Common myeloid progenitor, CD34-positive (primary cell): ENCODE measurements at regions not wholly inside any gene's neighbourhood (a gene's known extent, or its start where the extent isn't known, plus 50 kb on each side); places are given as distances from the start of the nearest gene placed in this dataset.
"Not testable (repeated sequence)": the region's sequence is repeated elsewhere in the genome, so short reads cannot be mapped to it uniquely, and the experiment has no call there.

ENCODE experiments used
- CTCF ChIA-PET: fragments of 350-600 bp; sonication (Branson Sonifier 250); formaldehyde crosslinking; loops from one replicate; lab custom pipeline; 2021; ENCODE audit warnings: antibody characterized with exemption; lab: Charles Lee
- POLR2A ChIA-PET: fragments of 350-600 bp; sonication (Branson Sonifier 250); formaldehyde crosslinking; loops from one replicate; lab custom pipeline; 2021; ENCODE audit warnings: antibody characterized with exemption; lab: Charles Lee
- DNase-seq, 3 donors: peaks; one replicate each; pipeline versions ENCODE4 v3.0.0 to v3.0.0-alpha.2; 2013
- H3K27ac ChIP-seq, 2 experiments: 1 replicate in 1 of 2; 2 replicates in 1 of 2; pipeline ENCODE4 v1.7.0; 2013; ENCODE audit warnings: inconsistent platforms in 2 of 2, low read length in 2 of 2, mild to moderate bottlenecking in 2 of 2, low read depth in 1 of 2, moderate library complexity in 1 of 2; ENCODE audit not compliant: severe bottlenecking in 2 of 2, insufficient read depth in 1 of 2, poor library complexity in 1 of 2
- H3K27me3 ChIP-seq, 5 experiments: replicated peaks in 2 of 5; 1 replicate in 3 of 5; 2 replicates in 2 of 5; pipeline versions ENCODE4 v1.6.1 to v1.7.0; 2013; ENCODE audit warnings: low read length in 4 of 5, mild to moderate bottlenecking in 2 of 5, moderate library complexity in 2 of 5, inconsistent platforms in 1 of 5; ENCODE audit not compliant: insufficient read depth in 5 of 5, control insufficient read depth in 4 of 5
- H3K36me3 ChIP-seq, 4 experiments: 1 replicate in 2 of 4; 2 replicates in 2 of 4; pipeline versions ENCODE4 v1.6.1 to v1.7.0; 2013; ENCODE audit warnings: low read length in 3 of 4, control low read depth in 1 of 4, mild to moderate bottlenecking in 1 of 4; ENCODE audit not compliant: control insufficient read depth in 4 of 4, insufficient read depth in 4 of 4
- H3K4me1 ChIP-seq, 4 experiments: 1 replicate in 3 of 4; 2 replicates in 1 of 4; pipeline versions ENCODE4 v1.6.1 to v1.7.1; 2013; ENCODE audit warnings: low read length in 3 of 4, mild to moderate bottlenecking in 3 of 4, control low read depth in 1 of 4, inconsistent platforms in 1 of 4, moderate library complexity in 1 of 4; ENCODE audit not compliant: control insufficient read depth in 4 of 4, insufficient read depth in 4 of 4; ENCODE audit errors: control extremely low read depth in 1 of 4
- H3K4me3 ChIP-seq, 7 experiments: 1 replicate in 4 of 7; 2 replicates in 3 of 7; pipeline versions ENCODE4 v1.5.1 to v1.7.0; 2013; ENCODE audit warnings: mild to moderate bottlenecking in 7 of 7, low read length in 6 of 7, moderate library complexity in 6 of 7, inconsistent platforms in 2 of 7, low read depth in 2 of 7, control low read depth in 1 of 7; ENCODE audit not compliant: insufficient read depth in 4 of 7, control insufficient read depth in 1 of 7; ENCODE audit errors: extremely low read depth in 1 of 7
- H3K9me3 ChIP-seq, 5 experiments: 1 replicate in 4 of 5; 2 replicates in 1 of 5; pipeline versions ENCODE4 v1.6.1 to v1.7.1; 2013; ENCODE audit warnings: low read length in 4 of 5, mild to moderate bottlenecking in 2 of 5, inconsistent platforms in 1 of 5, low read depth in 1 of 5, moderate library complexity in 1 of 5; ENCODE audit not compliant: control insufficient read depth in 4 of 5, insufficient read depth in 2 of 5; ENCODE audit errors: control extremely low read depth in 1 of 5
- WGBS: methylation state at CpG from one replicate; pipeline ENCODE4 v1.1.5; 2013; ENCODE audit not compliant: insufficient coverage; 5-methylcytosine and 5-hydroxymethylcytosine counted together

DNA sequence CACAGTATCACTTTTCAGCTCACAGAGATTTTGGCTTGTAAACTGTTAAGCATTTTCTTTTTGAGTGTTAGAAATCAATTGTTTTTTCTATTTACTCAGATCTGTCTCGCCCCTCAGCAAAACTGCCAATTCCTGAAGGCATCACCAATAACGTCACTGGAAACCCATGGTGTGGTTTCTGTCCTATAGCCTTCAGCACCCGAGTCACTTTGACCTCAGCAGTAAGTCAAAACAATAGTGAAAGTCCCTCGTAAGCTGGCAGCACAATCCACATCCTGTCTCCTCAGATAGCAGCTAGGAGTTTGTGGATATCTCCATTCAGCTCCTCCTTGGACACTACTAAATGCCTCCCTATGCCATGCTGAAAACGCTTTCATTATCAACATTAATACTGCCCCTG lies 1787.4 kb upstream of the ADGRL3 start:
- Histone ChIP-seq H3K27ac (no peak overlapping the region), H3K4me1 (no peaks in the 10 kb centered on the region), H3K27me3 (no peaks in the 10 kb centered on the region), H3K4me3 (no peak overlapping the region), H3K36me3 (no peaks in the 10 kb centered on the region), H3K9me3 (peaks cover 0 to 2% (median 0%) of the 10 kb centered on the region in 5 experiments)
- WGBS, result 92% methylated on average over 3 of the region's 5 CpGs
- POLR2A ChIA-PET, result no interaction called here
- CTCF ChIA-PET, result no interaction called here
- no peak for DNase-seq

DNA sequence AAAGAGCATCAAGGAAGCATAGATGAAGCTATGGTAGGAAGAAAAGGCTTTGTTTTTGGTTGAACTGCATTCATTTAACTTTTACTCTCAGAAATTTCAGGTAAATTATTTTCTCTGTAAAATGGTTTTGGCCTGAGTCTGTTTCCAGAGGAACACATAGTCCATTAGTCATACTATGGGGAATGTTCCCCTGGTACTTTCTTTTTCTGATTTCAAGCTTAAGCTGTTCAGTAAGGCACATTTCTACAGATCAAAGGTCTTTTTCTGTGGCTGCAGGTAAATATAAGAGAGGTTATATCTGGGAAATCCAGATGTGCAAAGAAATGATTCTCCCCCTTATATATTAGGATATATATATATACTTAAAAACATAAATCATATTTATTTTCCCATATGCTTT lies 1744.4 kb upstream of the ADGRL3 start:
- Histone ChIP-seq H3K27me3 (no peaks in the 10 kb centered on the region), H3K9me3 (no peaks in the 10 kb centered on the region), H3K36me3 (no peaks in the 10 kb centered on the region), H3K4me1 (no peaks in the 10 kb centered on the region), H3K4me3 (no peak overlapping the region), H3K27ac (no peak overlapping the region)
- POLR2A ChIA-PET, result interaction anchor here (0.6 kb wide), 1 partner anchor 11 kb away, joined by 3 read pairs; no protein-coding TSS in a partner anchor
- DNase-seq, result no peak
- CTCF ChIA-PET, result no interaction called here

DNA sequence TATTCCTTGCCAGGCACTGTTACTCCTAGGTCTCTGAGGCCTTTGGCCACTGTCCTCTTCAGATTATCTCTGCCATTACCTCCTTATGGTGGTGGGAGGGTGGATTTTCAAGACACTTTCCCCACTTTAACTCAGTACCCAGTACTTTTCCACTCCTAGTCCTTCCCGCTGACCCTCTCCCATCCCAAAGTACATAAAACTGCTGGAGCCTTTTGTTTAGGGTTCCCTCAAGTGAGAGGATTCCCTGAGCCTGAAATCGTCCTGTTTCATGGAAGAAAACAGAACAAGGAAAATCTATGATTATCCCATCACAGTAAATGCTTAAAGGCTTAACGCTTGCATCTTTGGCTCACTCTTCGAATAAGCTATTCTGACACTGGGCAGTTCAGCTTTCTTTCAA lies 1742.5 kb upstream of the ADGRL3 start:
- POLR2A ChIA-PET, result no interaction called here

DNA sequence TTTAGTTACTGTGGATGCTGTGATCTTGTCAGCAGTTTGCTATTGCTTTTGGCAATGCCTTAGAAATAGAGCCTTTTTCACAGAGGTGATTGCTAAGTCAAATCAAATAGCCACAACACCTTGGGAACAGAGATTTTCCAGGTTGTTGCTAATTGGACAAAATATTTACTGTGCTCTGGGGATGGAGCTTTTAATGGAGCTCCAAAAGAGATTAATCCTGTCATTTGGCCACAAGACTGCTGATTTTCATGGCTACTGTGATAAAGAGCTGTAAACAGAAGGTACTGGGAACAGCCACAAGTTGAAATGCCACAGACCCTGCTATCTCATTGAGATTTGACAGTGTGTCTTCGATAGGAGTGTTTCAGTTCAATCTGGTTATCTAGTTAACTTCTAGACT lies 1715.2 kb upstream of the ADGRL3 start:
- 88% methylated on average over 1 of the region's 1 CpG for WGBS
- H3K4me3 ChIP-seq, result no peak overlapping the region
- peaks cover 0 to 3% (median 0%) of the 10 kb centered on the region in 5 experiments for H3K9me3 ChIP-seq
- DNase-seq, result peak; percentile 2 to 38 (median 6)
- no peak overlapping the region for H3K27ac ChIP-seq
- H3K36me3 ChIP-seq, result no peaks in the 10 kb centered on the region
- POLR2A ChIA-PET, result no interaction called here
- CTCF ChIA-PET, result no interaction called here
- H3K4me1 ChIP-seq, result peaks cover 0 to 3% (median 0%) of the 10 kb centered on the region in 4 experiments
- H3K27me3 ChIP-seq, result no peaks in the 10 kb centered on the region

More for the DNA sequence above, 1742.5 kb upstream of the ADGRL3 start:
- H3K9me3 ChIP-seq, result no peaks in the 10 kb centered on the region
- no peak overlapping the region for H3K27ac ChIP-seq
- H3K27me3 ChIP-seq, result no peaks in the 10 kb centered on the region
- no peak overlapping the region for H3K4me3 ChIP-seq
- H3K4me1 ChIP-seq, result no peaks in the 10 kb centered on the region
- CTCF ChIA-PET, result no interaction called here
- no peak for DNase-seq
- WGBS, result 100% methylated on average over 4 of the region's 4 CpGs
- H3K36me3 ChIP-seq, result no peaks in the 10 kb centered on the region

DNA sequence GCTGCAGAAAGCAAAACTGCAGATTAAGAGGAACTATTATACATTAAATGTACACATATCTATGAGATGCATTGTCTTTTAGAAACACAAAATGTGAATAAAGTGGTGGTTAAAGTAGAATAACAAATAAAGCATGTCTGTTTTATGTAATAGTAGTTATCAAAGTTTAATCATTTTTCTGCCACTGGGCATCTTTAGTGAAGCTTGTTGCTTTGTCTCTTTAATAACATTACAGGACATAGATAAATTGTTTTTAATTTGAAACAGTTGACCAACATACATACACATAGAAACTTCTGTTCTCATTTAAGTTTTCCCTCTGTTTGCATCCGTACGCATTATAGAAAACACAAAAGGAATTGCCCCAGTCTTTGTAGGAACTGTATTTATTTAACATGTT lies 1700.0 kb upstream of the ADGRL3 start:
- ChIA-PET CTCF (no interaction called here), POLR2A (no interaction called here)
- Histone ChIP-seq H3K9me3 (no peaks in the 10 kb centered on the region), H3K27me3 (no peaks in the 10 kb centered on the region), H3K4me1 (no peaks in the 10 kb centered on the region), H3K4me3 (no peak overlapping the region), H3K27ac (no peak overlapping the region), H3K36me3 (no peaks in the 10 kb centered on the region)
- no CpG with 5 or more reads among the region's 2 CpGs for WGBS
- no peak for DNase-seq

DNA sequence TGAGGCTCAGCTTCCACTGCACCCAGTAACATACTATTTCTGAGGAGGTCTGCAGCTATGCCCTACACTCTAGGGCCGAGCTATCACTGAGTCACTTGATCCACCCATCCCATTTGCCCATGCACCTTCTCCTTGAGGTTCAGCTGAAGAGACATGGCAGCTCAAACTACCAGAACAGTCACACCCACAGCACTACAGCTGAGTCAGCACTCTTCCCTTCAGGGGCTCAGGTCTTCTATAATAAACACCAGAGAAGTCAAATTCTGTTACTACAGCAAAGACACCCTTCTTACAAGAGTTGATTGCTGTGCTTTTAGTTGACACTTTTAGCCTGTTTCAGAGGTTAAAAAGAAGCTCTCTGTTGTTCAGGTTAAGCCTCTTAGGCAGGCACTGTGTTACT lies 1696.4 kb upstream of the ADGRL3 start:
- no peaks in the 10 kb centered on the region for H3K4me1 ChIP-seq
- peaks cover 0 to 2% (median 0%) of the 10 kb centered on the region in 5 experiments for H3K9me3 ChIP-seq
- H3K27me3 ChIP-seq, result no peaks in the 10 kb centered on the region
- no peak for DNase-seq
- POLR2A ChIA-PET, result no interaction called here
- no peak overlapping the region for H3K27ac ChIP-seq
- no peaks in the 10 kb centered on the region for H3K36me3 ChIP-seq
- CTCF ChIA-PET, result no interaction called here
- WGBS, result 100% methylated on average over 1 of the region's 1 CpG
- no peak overlapping the region for H3K4me3 ChIP-seq

DNA sequence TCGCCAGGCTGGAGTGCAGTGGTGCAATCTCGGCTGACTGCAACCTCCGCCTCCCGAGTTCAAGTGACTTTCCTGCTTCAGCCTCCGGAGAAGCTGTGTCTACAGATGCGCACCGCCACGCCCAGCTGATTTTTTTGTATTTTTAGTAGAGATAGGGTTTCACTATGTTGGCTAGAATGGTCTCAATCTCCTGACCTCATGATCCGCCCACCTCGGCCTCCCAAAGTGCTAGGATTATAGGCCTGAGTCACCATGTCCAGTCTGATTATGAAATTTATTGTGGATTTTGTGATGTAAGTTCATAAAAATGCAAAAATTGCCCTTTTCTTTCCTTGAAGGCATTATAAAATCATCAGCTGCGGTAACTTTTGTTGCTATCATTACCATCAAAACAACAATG lies 1688.3 kb upstream of the ADGRL3 start:
- H3K27ac ChIP-seq, H3K4me1 ChIP-seq, H3K36me3 ChIP-seq, POLR2A ChIA-PET, H3K9me3 ChIP-seq, CTCF ChIA-PET, H3K4me3 ChIP-seq, H3K27me3 ChIP-seq, DNase-seq: not testable (repeated sequence)
- 99% methylated on average over 8 of the region's 11 CpGs for WGBS
